NCI-H82 treated with DMSO at 0.1 percent for 48 hours (cell line): ENCODE measurements at regions not wholly inside any gene's neighbourhood (a gene's known extent, or its start where the extent isn't known, plus 50 kb on each side); places are given as distances from the start of the nearest gene placed in this dataset.

ENCODE experiments used
- DNase-seq: peaks from one replicate; lab custom pipeline; 2025; ENCODE audit not compliant: unreplicated experiment; lab: John Stamatoyannopoulos, UW

GRCh38 chr1:4113897-4114296 is 213.8 kb upstream of the C1orf174 start:
- no peak for DNase-seq

- DNase-seq = no peak
Measured at GRCh38 chr1:4115191-4115900, 215.3 kb upstream of the C1orf174 start.

- DNase-seq = no peak
Measured at GRCh38 chr1:4117196-4117595, 217.1 kb upstream of the C1orf174 start.

GRCh38 chr1:4118746-4119515 is 218.9 kb upstream of the C1orf174 start:
- DNase-seq = no peak

GRCh38 chr1:4119516-4120220 is 219.6 kb upstream of the C1orf174 start:
- no peak for DNase-seq

DNA sequence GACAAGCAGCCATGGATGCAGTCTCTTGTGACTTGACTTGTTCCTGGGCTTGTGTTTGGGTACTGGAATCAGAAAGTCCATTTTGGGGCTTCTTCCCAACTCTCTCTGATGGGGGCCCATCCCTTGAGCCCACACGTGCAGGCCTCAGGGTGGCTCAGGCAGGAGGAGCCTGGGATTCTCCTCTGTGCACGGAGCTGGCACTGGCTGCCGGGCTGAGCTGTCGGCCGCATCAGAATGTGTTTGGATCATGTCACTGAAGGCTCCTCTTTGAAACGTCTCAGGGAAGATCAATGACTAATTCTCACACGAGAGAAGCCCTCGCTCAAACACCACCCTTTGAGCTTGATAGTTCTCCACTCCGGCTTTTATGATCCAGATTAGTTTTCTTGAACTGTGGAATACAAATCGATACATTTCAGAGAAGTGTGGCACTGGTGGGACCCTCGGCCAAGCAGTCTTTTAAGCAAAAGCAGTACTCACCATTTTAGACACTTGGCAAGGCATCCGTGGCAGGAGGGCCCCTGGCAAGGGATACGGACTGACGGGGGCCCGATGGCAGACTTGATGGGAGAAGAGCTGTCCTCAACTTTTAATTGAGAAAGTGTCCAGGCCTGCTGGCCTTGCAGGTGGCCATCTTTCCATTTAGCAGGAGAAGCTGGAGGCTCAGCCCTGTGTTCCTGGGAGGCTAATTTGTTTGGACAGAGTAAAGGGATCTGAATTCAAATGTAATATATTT is 220.7 kb upstream of the C1orf174 start:
- no peak for DNase-seq

DNA sequence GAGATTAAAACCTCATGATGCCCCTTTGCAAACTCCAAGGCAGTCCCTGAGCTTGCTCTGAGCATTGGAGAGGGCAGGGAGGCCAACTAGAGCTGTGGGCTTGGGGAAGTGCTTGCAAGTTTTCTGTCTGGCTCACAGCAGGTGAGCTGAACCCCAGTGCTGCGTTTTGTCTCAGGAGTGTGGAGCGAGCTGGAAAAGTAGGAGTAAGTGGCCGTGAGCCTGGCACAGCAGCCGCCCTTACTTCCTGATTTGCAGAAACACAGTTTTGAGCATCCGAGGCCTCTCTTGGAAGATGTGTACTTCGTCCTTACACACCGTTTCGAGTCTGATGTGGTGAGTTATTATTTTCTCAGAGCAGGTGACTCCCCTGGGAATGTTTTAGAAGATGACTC is 221.2 kb upstream of the C1orf174 start:
- DNase-seq = no peak

DNA sequence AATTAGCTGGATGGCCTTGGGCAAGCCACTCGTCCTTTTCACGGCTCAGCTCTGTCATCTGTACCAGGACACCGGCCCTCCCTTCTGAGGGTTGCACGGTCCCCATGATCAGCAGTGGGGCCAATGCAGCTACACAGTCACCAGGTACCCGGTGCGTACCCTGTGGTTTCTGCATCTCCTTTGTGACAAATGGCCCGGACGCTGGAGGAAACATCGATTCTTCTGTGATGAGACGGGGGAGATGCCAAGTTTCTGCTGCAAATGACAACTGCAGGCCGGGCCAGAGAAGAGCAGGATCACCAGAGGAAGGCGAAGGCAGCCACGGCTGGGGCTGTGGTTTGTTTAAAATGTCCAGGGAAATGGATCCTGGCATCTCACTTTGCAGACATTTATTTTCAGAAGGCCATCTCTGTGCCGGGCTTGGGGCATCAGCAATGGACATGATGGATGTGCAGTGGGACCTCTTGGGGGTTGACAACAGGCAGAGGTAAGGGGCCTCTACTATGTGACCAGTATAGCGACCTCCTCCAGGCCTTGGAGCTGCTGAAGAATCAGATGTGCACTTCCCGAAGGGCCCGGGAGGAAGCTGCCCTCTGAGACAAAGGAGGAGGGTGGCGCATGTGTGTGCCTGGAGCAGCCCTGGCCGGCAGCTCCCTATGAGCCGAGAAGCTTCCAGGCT is 221.9 kb upstream of the C1orf174 start:
- no peak for DNase-seq

DNA sequence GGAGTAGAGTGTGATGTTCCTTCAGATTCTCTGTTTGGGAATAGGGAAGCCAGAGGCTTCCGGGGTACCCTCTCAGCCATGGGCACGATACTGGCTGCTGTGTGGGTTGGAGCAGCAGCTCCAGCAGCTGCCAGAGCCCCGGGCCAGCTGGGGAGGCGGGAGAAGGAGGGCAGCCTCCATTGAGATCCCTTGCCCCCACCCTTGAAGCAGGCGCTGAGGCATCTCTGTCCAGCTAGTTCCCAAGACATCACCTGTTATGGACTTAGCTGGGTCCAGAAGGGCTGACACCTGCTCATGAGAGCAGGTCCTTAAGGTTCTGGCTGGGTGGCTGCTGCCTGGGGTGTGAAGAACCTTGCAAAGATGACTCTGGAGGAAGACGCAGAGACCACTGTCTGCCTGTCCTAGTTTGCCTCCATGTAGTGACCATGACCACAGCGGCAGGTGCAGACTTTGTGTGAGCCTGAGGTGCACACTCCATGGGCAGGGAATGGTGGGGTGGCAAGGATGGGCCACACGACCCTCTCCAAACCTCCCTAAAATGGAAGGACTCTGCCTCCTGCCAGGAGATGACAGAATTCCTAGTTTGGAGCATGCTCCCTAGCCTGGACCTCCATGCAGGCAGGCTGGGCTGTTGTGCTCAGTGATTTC is 222.6 kb upstream of the C1orf174 start:
- DNase-seq = no peak

DNA sequence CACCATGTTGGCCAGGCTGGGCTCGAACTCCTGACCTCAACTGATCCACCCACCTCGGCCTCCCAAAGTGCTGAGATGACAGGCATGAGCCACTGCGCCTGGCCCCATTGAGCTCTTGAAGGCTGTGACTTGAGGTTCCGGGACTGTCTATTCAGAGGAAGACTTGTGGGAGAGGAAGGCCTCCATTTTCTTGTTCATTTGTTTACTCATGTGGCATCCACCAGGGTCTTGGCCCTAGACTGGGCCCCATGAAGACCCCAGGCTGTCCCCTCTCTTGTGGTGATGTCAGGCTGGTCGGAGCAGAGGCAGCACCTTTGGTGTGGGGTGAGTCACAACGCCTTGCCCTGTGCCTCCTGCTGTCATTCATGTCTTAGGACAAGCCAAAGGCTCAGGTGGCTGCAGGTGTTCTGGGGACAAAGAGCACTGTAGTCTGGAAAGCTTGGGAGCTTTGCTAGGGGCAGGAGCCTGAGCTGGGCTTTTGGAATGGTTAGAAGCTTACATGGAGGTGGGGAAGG is 224.6 kb upstream of the C1orf174 start:
- no peak for DNase-seq

GRCh38 chr1:4126251-4126650 is 226.2 kb upstream of the C1orf174 start:
- DNase-seq = no peak

DNA sequence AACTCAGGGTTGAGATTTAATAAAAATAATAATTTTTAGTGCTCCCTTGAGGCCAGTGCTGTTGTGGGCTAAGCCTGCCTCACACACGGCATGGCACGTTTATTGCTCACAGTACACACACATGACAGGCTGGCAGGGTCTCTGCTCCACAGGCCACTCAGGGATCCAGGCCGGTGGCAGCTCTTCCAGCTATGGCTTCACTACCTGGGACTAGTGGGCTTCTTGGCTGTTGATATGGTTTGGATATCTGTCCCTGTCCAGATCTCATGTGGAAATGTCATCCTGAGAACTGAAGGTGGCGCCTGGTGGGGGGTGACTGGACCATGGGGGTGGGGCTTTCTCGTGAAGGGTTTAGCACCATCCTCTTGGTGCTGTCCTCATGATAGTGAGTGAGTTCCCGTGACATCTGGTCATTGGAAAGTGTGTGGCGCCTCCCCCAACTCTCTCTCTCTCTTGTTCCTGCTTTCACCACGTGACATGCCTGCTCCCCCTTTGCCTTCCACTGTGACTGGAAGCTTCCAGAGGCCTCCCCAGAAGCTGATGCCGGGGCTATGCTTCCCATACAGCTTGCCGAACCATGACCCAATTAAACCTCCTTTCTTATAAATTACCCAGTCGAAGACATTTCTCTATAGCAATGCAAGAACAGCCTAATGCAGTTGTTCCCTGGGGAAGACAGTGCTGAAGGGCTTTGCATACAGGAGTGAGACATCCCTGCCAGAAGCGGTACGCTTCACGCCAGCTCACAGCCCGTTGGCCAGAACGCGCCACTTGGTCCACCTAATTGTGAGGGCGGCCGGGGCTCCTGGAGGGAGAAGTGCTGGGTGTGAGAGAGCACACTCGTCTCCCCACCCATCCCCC is 226.9 kb upstream of the C1orf174 start:
- DNase-seq = no peak

GRCh38 chr1:4127592-4128140 is 227.6 kb upstream of the C1orf174 start:
- DNase-seq = no peak

DNA sequence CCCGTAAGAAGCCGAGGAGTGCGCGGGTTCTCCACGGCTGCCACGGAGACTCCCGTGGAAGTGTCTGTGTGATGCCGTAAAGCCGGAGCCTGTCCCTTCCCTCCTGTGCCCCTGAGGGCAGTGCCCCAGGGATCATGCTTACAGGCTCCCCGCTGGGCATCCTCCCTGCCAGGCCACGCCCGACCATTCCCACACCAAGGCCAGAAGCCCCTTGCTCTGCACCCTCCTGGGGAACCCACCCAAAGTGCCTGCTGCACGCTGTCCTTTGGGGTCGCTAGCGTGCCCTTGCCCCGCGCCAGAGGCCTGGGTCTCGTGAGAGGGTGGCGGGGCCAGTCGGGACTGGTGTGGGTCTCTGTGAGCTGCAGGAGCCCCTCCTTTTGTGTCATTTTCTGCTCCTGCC is 228.5 kb upstream of the C1orf174 start:
- DNase-seq = no peak

DNA sequence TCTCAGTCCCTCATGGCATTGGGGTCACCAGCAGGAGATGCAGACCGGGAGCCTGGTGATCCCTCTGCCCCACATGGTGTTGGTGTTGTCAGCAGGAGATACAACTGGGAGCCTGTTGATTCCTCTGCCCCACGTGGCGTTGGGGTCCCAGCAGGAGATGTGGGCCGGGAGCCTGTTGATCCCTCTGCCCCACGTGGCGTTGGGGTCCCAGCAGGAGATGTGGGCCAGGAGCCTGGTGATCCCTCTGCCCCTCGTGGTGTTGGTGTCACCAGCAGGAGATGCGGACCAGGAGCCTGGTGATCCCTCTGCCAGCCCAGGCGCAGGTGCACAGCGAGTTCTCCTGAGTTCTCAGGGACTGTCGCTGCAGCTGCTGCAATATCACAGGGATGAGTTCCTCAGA is 229.6 kb upstream of the C1orf174 start:
- no peak for DNase-seq

- no peak for DNase-seq
Measured at GRCh38 chr1:4130096-4130495, 230.0 kb upstream of the C1orf174 start.

- no peak for DNase-seq
Measured at GRCh38 chr1:4131734-4132133, 231.7 kb upstream of the C1orf174 start.

DNA sequence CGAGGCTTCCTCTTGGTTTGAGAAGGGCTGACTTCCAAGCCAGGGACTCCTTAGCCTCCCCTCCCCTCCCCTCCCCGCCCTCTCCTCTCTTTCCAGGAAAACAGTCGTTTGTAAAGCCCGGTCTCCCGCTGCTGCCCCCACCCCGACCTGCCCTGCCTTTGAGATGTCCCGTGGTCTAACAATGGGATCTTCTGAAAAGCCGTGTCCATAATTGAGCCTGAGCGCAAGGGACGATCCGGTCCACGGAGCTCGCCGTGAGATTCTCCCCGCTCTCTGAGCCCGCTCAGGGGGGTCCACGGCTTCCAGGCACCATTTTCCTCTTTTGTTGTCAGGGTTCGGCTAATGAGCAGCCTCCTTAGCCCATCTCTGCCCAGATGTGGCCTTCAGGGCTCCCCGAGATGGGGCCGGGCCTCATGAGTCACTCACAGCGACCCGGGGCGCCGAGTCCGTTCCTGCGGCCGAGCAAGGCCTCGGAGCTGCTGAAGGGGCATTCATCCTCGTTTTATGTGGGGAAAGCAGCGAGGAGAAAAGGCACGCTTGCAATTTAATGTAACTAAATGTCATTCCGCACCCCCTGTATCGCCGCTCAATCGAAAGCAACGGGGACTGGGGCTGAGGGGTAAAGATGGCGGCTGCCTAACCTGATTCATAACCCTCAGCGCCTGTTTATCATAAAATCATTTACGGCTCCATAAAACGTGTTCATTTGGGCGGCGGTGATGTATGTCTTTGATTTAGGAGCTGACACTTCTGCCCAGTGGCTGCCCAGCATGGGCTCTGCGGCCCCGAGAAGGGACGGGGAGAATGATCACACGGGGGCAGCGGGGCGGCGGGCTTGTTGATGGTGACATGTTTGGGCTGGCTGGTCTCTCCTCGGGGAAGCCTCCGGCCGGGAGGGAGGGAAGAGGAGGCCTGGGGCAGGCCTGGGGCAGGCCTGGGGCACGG is 232.6 kb upstream of the C1orf174 start:
- DNase-seq = no peak
